ENCODE measurements at regions not wholly inside any gene's neighbourhood (a gene's known extent, or its start where the extent isn't known, plus 50 kb on each side); places are given as distances from the start of the nearest gene placed in this dataset.
"Not testable (repeated sequence)": the region's sequence is repeated elsewhere in the genome, so short reads cannot be mapped to it uniquely, and the experiment has no call there.

- DNase-seq (ENCODE audit: extremely low read depth, low read depth), result no peak
These were observed 127.5 kb upstream of the CHODL start for GRCh38 chr21:18117176-18117575.

- no peak for DNase-seq (ENCODE audit: extremely low read depth, low read depth)
These were observed 129.8 kb upstream of the CHODL start for GRCh38 chr21:18114810-18115209.

DNA sequence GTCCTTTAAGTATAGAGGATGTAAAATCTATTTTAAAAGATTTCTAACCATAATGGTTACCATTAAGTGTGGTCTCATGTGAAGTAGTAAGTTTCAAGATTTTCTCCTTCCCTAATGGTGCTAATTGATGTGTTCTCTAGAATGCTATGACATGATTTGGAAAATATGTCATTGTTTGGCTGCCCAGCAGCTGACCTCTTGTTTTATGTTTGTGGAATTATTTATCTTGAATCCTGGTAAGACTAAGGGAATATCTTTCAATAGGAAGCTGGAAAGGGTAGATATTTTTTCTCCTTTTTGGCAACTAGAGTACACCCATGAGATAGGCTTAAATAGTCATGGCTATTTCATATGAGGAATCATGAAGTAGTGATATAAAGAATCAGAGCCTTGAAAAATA, 139.8 kb upstream of the CHODL start:
- no peak for DNase-seq (ENCODE audit: extremely low read depth, low read depth)

- not testable (repeated sequence) for DNase-seq (ENCODE audit: extremely low read depth, low read depth)
These were observed 148.2 kb upstream of the CHODL start for GRCh38 chr21:18096413-18096812.

DNA sequence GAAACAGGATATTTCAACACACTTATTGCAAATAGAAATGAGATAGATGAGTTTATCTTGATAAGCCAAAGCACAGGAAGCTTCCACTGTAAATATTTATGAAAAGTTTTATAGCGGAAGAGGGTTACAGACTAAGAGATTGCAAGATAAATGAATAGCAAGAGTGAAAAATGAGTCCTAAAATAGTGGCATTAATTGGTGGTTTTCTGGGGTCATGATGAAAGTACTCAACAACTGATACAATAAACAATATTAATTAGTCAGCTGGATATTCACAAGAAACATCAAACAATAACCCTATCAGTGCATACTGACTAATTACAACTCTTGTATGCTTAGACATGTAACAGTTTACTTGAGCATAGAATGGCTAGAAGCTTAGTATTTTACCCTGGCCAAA, 154.8 kb upstream of the CHODL start:
- no peak for DNase-seq (ENCODE audit: extremely low read depth, low read depth)

- DNase-seq (ENCODE audit: extremely low read depth, low read depth), result no peak
These were observed 174.2 kb upstream of the CHODL start for GRCh38 chr21:18070392-18070791.

- DNase-seq (ENCODE audit: extremely low read depth, low read depth), result no peak
These were observed 174.8 kb upstream of the CHODL start for GRCh38 chr21:18069875-18070274.

DNA sequence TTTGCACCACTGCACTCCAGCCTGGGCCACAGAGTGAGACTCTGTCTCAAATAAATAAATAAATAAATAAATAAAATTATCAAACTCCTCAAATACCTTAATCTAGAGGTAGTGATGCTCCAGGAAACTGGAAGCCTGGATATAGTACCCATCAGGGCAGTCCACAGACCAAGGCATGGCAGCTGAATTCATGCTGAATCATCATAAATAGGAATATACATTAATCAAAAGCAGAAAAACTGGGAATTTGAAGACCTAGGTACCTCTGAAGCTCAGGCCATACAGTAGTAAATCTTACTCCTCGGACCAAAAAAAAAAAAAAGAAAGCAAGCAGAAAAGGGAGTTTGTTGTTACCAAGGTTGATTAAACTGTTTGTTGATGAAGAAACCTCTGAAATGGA, 184.2 kb upstream of the CHODL start:
- no peak for DNase-seq (ENCODE audit: extremely low read depth, low read depth)

GRCh38 chr21:18058731-18059398, 185.8 kb upstream of the CHODL start:
- DNase-seq (ENCODE audit: extremely low read depth, low read depth), result no peak

GRCh38 chr21:18053151-18053550, 191.5 kb upstream of the CHODL start:
- DNase-seq (ENCODE audit: extremely low read depth, low read depth), result no peak

GRCh38 chr21:18049461-18049860, 195.2 kb upstream of the CHODL start:
- no peak for DNase-seq (ENCODE audit: extremely low read depth, low read depth)

DNA sequence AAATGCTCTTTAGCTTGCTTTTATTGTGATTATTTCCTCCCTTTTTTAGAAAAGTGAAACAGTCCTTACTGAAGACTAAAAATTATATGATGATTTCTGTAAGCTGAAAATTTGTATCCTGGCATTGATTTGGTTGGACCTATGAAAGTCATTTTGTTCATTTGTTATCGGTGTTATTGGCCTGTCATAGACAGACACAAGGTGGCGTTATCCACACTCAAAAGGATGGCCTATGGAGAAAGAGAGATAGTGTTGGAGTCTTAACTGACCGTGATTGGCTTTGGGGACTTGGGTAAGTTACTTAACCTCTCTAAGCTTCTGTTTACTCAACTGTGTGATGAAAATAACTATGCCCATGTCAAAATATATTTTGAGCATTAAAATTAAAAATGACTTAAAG, 203.6 kb upstream of the CHODL start:
- peak; percentile 39 for DNase-seq (ENCODE audit: extremely low read depth, low read depth)

GRCh38 chr21:18030248-18030647, 211.1 kb upstream of the C21orf91 start:
- DNase-seq (ENCODE audit: extremely low read depth, low read depth), result no peak

DNA sequence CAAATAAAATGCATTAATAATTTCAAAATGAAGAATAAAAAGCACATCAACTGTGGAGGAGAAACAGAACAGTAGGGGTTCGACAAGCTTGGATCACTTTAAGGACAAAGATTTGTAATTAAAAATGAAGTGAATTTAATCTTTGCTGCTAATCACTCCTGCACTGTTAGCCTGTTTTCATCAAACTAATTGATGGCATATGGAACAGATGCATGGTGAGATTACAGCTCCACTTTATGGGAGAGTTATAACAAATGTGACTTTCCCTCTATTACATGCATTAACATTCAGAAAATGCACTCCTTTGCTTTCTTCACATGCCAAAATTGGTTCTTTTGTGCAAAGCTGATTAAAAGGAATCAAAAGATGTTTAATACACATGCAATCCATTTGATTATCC, 207.2 kb upstream of the C21orf91 start:
- no peak for DNase-seq (ENCODE audit: extremely low read depth, low read depth)

DNA sequence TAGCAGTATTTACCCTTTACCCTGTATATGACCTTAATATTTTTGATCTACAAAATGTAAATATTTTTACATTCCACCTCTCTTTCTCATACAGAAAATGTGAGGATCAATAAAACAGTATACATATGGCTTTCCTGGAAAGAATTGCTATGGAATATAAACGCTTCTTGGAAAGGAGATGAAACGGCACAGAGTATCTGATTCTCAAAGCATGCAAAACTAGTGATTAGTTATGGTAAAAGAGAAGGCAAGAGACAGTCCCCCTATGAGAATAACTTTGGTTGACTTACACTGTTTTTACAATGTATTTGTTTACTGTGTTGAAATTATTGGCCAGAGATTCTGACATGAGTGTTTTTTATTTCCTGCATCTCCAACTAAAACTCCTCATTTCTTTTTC, 204.6 kb upstream of the C21orf91 start:
- no peak for DNase-seq (ENCODE audit: extremely low read depth, low read depth)

DNA sequence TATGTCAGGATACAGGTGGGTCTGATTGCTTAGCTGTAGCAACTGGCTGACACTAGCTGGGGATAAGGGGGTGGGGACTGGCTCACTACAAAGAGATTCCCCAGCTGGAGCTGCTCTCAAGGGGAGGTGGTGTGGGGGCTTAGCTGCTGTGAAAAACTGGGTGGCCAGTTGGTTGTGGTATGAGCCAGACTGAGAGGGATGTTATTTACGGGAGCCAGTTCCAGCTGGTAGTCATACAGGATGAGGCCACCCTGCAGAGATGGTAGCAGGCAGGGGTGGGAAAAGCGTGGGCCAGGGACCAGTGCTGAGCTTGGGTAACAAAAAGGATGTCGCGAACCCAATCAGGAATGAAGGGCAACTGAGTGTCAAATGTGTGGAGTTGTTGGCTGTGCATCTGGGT, 204.0 kb upstream of the C21orf91 start:
- no peak for DNase-seq (ENCODE audit: extremely low read depth, low read depth)

DNA sequence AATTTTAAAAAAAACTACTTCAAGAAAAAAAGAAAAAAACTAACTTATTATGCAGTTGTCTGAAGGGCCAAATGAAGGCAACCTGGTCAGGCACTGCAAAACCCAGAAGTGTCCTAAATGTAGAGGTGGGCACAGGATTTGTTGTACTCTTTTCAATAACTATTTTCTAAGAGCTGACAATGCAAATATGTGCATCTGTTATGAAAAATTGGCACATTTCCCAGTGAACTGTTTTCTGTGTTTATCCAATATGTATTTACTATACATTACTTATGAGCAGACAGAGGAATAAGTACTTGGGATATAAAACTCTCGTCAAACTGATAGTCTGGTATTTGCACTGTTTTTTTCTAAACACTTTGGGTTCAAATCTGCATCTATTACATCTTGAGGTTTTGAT, 188.0 kb upstream of the C21orf91 start:
- DNase-seq (ENCODE audit: extremely low read depth, low read depth), result no peak

GRCh38 chr21:18006691-18007090, 187.5 kb upstream of the C21orf91 start:
- no peak for DNase-seq (ENCODE audit: extremely low read depth, low read depth)

GRCh38 chr21:18002393-18002792, 183.2 kb upstream of the C21orf91 start:
- DNase-seq (ENCODE audit: extremely low read depth, low read depth), result no peak

GRCh38 chr21:18000981-18001686, 182.0 kb upstream of the C21orf91 start:
- DNase-seq (ENCODE audit: extremely low read depth, low read depth), result no peak

GRCh38 chr21:17998599-17998998, 179.4 kb upstream of the C21orf91 start:
- not testable (repeated sequence) for DNase-seq (ENCODE audit: extremely low read depth, low read depth)

DNA sequence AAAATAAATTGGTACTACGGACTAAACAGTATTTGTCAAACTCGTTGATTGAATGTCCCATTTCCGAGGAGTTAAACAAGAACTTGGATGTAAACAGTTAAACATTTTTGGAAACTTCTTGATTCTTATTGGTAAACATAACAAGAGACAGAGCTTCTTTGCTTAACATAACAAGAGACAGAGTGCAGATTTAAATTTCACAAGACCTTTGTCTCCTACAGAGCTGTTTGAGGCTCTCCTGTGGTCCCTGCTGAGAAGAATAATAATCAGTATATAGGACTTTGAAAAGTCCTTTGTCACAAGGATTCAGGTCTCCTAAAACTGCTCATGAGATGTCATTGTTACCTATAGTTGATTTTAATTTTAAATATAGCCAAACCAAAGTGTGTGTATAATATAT, 170.6 kb upstream of the C21orf91 start:
- no peak for DNase-seq (ENCODE audit: extremely low read depth, low read depth)

DNA sequence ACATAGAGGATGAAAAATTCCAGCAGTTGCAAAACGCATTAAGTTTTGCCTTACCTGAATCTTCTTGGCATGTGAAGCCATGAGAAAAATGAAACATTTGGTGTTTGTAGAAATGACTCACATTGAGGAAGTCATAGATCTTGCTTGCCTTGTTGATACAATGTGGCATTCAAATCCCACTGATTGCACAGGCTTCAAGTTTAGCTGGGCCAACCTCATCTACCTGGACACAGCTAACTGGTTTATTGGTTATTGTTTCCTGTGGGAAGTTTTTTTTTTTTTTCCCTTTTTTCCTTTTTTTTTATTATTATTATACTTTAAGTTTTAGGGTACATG, 168.9 kb upstream of the C21orf91 start:
- no peak for DNase-seq (ENCODE audit: extremely low read depth, low read depth)

All from NCI-H460 (cell line).